ENCODE measurements at regions not wholly inside any gene's neighbourhood (a gene's known extent, or its start where the extent isn't known, plus 50 kb on each side); places are given as distances from the start of the nearest gene placed in this dataset.

DNA sequence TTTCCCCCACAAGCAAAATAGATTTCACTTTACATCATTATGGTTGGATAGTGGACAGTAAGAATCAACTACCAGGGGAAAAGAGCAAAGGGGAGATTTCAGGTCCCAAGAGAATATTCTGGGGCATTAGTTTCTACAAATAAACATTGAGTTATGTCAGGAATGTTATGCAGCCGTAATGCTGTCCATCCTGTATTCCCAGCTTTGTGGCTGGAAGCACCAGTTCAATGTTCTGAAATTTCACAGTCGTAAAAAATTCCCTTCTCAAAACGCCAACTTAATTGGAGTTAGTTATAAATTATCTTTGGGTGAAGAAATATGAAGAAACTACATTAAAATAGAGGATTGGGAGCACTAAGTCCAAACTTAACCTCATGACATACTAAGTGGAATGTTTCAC, 141.5 kb upstream of the FIGN start:
- TF ChIP-seq CTCF (IDR thresholded peaks at IDR 0.05) (no peak), ZFX (IDR thresholded peaks at IDR 0.05; ENCODE audit: borderline replicate concordance) (no peak)
- H3K27ac ChIP-seq, result no peak overlapping the region

- TF ChIP-seq ZFX (IDR thresholded peaks at IDR 0.05; ENCODE audit: borderline replicate concordance), result no peak
- no peak for TF ChIP-seq CTCF (IDR thresholded peaks at IDR 0.05)
- no peak overlapping the region for H3K27ac ChIP-seq
Measured at GRCh38 chr2:163863073-163863472, 127.3 kb upstream of the FIGN start.

GRCh38 chr2:163859951-163860350, 124.1 kb upstream of the FIGN start:
- H3K27ac ChIP-seq, result no peak overlapping the region
- no peak for TF ChIP-seq CTCF (IDR thresholded peaks at IDR 0.05)
- TF ChIP-seq ZFX (IDR thresholded peaks at IDR 0.05; ENCODE audit: borderline replicate concordance), result no peak

DNA sequence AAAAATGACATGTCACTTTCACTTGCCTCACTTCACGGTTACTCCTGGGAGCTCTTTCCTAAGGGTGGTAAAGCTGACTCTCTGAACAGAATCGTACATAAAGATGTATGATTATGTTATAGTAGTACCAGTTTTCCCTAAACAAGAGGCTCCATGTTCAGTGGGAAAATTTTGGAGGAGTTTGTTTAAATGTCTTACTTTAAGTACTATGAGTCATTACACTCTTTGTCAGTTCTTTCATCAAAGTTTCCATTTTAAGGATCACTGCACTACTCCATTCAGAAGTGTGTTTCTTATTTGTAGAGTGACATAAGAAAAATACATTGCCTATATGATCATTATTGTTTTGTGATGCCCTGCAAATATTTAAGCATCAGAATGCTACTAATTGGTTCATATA, 121.1 kb upstream of the FIGN start:
- no peak overlapping the region for H3K27ac ChIP-seq
- TF ChIP-seq CTCF (IDR thresholded peaks at IDR 0.05) (no peak), ZFX (IDR thresholded peaks at IDR 0.05; ENCODE audit: borderline replicate concordance) (no peak)

DNA sequence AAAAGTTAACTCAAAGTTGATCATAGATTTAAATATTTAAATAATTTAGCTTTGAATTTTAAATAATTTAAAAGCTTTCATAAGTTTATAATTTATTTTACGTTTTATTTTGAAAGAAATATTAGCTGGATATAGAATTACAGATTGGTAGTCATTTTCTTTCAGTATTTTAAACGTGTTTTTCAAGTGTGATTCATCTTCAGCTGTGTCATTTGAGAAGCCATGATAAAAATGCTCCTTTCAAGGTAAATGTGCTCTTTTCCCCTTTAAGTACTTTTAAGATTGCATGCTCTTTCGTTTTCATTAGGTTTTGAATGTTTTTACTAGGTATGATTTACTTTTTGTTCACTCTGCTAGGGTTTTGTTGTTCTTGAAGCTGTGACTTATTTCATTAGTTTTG, 116.8 kb upstream of the FIGN start:
- no peak overlapping the region for H3K27ac ChIP-seq
- TF ChIP-seq ZFX (IDR thresholded peaks at IDR 0.05; ENCODE audit: borderline replicate concordance) (no peak), CTCF (IDR thresholded peaks at IDR 0.05) (no peak)

DNA sequence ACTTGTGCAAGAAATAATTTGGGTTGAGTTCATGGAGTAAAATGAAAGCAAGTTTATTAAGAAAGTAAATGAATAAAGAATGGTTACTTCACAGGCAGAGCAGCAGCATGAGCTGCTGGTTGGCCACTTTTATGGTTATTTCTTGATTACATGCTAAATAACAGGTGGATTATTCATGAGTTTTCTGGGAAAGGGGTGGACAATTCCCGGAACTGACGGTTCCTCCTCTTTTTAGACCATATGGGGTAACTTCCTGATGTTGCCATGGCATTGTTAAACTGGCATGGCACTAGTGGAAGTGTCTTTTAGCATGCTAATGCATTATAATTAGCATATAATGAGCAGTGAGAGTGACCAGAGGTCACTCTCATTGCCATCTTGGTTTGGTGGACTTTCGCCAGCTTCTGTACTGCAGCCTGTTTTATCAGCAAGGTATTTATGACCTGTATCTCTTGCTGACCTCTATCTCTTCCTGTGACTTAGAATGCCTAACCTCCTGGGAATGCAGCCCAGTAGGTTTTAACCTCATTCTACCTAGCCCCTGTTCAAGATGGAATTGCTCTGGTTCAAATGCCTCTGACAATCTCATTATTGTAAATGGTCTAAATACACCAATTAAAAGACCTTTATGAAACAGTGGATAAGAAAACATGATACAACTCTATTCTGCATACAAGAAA, 114.1 kb upstream of the FIGN start:
- H3K27ac ChIP-seq, result no peak overlapping the region
- TF ChIP-seq ZFX (IDR thresholded peaks at IDR 0.05; ENCODE audit: borderline replicate concordance) (no peak), CTCF (IDR thresholded peaks at IDR 0.05) (no peak)

DNA sequence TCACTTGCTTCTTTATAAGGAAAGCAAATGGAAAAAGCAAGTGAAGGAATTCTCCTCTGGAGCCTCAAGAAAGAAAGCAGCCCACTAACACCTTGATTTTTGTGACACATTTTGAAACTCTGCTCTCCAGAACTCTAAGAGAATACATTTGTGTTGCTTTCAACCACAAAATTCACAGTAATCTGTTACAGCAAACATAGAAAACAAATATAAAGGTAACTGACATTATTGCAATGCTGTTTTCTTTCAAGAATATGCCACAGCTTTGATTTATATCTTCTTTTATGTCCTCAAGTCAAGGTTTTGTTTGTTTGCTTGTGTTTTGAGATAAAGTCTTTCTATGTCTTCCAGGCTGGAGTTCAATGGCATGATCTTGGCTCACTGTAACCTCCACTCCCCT, 103.1 kb upstream of the FIGN start:
- no peak overlapping the region for H3K27ac ChIP-seq
- no peak for TF ChIP-seq ZFX (IDR thresholded peaks at IDR 0.05; ENCODE audit: borderline replicate concordance)
- TF ChIP-seq CTCF (IDR thresholded peaks at IDR 0.05), result no peak
